GM19438 (cell line): ENCODE measurements at regions not wholly inside any gene's neighbourhood (a gene's known extent, or its start where the extent isn't known, plus 50 kb on each side); places are given as distances from the start of the nearest gene placed in this dataset.

Source experiments
- ATAC-seq: cut with Tn5 transposase; IDR thresholded peaks from one replicate; pipeline ENCODE4 v1.9.1; 2021; ENCODE audit warnings: low read depth; ENCODE audit not compliant: unreplicated experiment

DNA sequence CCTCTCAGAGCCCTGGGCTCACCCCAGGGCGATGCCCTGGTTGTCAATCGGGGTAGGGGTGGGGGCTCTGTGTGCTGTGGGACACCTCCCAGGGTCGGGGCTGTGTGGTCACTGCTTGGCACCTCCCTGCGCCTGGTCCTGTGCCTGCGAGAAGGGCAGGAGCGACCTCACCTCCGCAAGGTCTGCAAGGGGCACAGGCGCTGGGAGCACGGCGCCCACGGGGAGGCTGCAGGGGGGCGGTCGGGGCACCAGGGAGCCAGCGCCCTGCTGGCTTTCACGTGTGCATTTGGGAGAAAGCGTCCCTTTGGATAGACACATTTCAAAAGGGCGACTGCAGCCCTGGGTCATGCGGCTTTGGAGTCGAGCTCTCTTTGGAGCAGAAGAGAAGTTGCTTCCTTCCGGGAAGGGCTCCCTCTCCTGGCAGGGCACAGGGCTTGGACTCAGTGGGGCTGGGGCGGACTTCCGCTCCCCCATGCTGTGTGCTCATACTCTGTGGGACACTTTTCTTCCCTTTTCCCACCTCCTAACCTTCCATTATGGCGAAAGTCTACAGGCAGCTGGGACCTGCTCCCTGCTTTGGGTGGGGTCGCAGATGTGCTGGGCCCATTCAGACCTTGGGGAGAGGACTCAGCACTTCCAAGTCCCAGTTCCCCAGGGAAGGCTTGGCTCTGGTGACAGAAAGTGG lies 52.9 kb upstream of the SLC28A3 start:
- ATAC-seq: no peak

DNA sequence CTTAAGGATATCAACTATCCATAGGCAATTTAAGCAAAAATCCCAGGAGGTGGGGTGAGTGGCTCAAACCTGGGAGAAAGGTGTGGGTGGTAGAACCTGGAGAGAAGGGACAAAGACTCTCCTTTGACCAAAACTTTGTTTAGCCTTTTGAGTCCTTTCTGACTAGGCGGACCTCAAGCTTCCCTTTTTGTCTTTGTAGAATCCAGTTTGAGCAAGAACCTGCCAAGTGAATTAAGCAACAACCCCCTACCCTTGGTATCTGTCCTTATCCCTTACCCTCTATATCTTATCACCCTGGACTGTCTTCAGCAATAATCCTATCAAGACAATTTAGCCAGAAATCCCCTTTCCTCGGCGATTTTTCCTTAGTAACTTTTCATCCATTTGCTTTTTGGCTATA lies 53.5 kb upstream of the SLC28A3 start:
- ATAC-seq: no peak

DNA sequence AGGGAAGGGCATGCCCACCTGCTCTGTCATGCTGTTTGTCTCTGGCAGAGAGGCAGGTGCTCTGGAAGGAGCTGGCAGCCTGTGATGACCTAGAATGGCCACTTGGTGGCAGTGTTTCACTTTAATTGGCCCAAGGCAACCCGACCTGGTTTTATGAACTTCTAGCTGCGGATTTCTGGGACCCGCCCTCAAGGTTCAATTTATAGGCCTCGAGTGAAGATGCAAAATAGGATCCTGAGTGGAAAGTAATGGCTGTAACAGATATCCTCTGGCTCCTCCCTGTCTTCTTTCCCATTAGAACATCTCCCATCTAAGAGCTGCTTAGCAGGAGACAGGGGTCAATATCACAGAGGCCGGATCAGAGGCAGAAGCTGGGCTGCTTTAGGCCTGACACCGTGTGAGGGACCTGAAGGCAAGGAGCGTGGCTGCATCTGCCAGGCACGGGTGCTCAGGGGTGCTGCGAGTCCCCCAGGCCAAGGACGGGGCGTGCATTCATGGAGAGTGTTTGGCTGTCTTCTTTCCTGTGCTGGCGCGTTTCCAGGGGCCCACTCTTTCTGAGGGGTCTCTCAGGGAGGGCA lies 56.7 kb upstream of the SLC28A3 start:
- no peak for ATAC-seq

DNA sequence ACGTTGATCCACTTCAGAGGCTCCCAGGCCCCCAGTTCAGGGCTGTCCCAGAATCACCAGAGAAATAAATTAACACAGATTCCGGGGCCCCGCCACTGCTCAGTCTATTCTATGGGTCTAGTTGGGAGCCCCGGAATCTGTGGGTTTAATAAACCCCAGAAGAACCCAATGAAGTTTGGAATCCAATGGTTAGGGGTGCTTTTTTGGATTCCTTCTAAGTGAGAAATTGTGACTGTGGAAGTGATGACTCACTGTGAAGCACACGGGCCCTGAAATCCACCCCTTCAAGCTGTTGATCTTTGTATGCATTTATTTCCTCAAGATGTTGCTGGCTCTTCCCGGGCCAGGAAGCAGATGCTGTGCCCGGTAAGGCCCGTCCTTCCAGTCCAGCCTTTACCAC lies 57.3 kb upstream of the SLC28A3 start:
- ATAC-seq: no peak

DNA sequence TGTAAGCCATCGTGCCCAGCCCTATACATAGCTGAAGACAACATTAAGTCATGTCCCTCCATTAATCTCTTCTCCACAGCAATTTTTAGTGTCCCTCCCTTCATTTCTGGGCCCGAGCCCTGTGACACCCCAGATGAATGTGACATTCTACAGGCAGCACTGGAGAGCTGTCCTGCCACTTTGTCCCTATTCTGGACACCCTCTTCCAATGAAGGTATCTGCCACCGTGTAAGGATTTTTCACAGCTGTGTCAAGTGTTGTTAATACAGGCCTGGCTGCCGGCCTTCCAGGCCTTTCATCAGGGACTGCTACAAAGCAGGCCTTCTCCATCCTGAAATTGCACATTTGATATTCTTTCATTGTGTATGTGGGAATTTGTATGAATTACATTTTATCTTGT lies 62.0 kb upstream of the SLC28A3 start:
- no peak for ATAC-seq

DNA sequence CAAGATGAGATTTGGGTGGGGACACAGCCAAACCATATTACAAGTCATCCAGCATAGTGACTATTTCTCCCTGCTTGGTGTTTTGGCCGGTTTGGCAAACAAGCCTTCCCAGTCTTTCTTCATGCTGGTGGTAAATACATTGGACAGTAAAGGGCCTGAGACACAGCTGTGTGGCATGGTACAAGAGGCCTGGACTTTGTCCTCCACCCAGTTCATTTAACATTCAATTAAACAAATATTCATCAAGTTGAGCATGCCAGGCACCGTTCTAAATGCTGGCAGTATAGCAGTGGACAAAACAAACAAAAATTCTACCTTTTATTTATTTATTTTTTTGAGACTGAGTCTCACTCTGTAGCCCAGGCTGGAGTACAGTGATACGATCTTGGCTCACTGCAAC lies 62.7 kb upstream of the SLC28A3 start:
- ATAC-seq: no peak

DNA sequence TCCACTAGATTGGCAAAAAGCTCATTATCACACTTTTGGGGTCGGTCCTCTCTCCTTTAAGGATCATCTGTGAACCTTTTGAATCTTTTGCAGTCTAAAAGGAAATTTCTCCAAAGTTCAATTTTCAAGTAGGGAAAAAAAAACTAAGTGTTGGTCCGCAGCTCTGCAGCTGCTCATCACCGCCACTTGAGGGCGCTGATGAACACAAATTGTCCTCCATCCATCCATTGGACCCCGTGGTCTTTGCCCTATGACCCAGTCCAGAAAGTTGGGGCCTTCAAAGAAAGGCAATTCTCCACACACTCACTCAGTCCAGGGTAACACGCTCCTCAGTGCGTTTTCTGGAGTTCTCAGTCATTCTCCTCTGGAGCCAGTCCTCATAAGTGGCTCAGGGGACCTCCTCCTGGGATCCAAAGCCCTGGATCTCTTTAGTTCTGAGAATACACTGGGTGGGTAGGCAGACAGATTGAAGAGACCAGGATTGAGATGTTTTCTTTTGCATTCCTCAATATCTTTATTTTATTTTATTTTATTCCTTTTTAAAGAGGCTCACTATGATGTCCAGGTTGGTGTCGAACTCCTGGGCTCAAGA lies 63.6 kb upstream of the SLC28A3 start:
- no peak for ATAC-seq

DNA sequence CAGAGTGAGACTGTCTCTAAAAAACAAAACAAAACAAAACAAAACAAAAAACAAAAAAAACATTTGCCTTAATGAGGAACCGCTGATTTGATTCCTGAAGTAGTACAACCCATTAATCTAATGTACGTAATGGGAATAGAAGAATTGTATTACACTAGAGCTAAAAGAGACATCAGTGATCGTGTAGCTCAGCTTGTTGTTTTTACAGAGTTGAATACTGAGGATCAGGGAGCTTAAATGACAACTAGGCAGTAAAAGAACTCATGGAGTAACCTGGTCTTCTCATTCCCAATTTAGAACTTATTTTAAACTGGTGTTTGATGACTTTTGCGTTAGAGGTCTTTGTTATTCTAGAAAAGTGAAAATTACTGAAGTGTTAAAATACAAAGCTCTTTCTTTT lies 65.1 kb upstream of the SLC28A3 start:
- no peak for ATAC-seq

DNA sequence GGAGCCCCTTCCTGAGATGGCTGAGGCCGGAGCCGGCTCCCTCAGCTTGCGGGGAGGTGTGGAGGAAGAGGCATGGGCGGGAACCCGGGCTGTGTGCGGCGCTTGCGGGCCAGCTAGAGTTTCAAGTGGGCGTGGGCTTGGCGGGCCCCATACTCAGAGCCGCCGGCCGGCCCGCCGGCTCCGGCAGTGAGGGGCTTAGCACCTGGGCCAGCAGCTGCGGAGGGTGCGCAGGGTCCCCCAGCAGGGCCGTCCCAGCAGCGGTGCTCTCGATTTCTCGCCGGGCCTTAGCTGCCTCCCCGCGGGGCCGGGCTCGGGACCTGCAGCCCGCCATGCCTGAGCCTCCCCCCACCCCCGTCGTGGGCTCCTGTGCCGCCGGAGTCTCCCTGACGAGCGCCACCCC lies 67.9 kb upstream of the SLC28A3 start:
- no peak for ATAC-seq

DNA sequence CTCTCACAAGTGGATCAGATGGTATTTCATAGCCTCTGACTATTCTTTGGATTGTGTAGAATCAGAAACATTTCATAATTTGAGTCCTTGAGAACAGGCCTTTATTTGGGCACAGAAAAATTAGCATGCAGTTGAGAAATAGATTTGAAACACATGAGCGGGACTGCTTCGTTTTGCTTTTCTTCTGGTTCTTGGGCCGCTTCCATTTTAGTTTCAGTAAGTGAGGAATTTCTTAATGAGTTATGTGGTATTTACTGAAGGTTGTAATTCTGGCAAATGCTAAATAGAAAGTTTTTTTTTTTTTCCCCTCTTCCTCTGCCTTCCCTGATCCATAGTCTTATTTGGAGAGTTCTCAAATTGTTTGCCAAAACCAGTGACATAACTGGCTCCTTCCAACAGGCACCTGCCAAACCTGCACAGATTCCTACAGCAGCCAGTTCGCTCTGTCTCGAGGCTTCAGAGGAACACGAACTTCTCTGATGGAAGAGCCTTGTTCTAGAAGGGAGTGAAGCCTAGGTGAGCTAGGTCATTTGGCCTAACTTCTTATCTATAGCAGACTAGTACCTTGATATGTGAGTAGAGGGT lies 71.2 kb upstream of the SLC28A3 start:
- no peak for ATAC-seq

DNA sequence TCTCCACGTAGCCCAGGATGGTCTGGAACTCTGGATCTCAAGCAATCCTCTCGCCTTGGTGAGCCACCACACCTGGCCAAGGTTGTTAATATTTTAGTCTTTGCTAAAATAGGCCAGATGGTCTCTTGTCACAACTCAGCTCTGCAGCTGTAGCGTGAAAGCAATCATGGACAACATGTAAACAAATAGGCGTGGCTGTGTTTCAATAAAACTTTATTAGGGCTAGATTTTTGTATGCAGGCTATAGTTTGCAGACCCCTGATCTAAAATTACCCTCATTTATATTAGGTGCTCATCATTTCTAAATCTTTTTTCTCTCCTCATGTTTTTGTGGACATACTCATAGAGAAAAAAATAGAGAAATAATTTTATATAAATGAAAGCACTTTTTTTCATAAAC lies 72.1 kb upstream of the SLC28A3 start:
- ATAC-seq: no peak

DNA sequence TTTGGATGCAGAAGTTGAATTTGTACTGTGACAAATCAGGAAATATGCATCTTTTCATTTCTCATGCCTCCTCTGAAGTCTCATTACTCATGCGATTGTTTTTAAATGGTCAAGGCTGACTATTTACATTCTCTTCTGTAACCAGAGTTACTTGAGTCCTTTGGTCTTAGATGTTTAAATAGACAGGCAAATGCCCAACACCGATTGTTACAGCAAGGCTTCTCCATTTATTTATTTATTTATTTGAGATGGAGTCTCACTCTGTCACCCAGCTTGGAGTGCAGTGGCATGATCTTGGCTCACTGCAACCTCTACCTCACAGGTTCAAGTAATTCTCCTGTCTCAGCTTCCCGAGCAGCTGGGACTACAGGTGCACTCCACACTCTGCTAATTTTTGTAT lies 72.7 kb upstream of the SLC28A3 start:
- ATAC-seq: no peak

DNA sequence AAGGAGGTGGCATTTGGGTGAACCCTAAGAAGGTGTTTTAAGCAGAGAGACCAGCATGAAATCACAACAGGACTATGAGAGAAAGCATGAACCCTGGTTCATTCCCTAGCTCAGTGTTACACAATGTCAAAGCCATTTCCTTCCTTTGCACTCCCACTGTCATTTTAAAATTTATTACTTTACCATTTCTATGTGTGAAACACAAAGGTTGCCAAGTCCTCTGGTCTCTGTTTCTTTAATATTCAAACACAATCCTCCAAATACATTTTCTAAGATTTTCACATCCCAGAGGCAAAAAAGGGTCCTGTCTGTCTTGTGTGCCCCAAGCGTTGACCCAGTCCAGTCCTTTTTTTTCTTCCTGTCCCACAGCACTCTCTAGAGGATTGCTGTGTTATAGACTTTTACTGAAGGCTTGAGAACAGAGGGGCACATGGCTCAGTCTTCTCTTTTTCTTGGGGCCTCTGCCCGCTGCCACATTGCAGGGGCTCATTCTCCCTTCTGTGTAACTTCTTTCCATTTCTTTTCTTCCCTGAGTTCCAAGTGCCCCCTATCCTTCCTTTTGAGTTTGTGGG lies 78.6 kb upstream of the SLC28A3 start:
- ATAC-seq: no peak

DNA sequence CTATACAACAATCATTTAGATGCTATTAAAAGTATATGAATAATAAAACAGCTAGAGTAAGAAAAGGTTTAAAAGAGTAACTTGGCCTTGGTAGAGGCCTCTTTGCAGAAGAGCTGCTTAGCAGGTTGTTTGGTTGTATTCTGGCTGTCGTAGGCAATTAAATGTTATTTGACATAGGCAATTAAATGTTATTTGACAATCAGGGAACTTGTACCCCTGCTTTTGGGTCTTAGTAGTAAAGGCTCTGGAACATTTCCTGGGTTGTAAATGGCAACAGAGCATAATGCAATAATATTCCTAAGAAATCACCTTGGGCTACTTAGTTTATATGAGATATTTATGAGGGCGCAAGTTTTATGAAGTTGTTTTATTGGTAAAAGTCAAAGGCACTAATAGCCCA lies 84.4 kb upstream of the SLC28A3 start:
- no peak for ATAC-seq

DNA sequence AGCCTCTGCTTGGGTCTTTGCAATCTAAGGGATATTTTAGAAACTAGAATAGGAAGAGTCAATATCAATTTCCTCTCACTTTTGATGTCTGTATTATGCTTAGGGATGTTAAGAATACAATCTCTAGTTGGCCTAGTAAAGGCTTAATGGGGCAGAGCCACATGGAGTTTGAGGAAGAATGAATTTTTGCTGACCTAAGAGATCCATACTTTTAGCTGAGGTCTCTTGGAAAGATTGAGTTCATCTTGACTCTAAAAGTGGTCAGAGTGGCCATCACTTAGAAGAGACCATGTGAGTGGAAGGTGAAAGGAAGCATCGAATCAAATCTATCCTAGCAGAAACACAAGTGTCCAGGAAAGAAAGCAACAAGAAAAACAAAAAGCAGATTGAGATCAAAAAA lies 92.2 kb upstream of the SLC28A3 start:
- ATAC-seq: no peak

DNA sequence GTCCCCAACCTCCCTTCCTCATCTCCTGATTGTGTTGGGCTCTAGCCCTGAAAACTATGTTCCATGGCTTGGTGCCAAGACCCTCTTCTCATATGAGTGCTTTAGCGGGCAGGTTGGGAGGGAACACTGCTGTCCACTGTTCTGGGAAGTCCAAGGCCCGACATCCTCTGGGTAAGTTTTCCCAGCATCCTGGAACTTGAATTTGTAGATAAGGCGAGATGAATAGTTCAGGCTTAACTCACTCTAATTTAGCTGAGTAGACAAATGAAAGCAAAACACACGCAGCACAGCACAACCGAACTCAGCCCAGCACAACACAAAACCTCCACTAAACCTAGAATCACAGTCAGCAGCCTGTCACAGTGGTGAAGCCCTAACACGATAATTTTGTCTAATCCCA lies 95.3 kb upstream of the SLC28A3 start:
- ATAC-seq: no peak

DNA sequence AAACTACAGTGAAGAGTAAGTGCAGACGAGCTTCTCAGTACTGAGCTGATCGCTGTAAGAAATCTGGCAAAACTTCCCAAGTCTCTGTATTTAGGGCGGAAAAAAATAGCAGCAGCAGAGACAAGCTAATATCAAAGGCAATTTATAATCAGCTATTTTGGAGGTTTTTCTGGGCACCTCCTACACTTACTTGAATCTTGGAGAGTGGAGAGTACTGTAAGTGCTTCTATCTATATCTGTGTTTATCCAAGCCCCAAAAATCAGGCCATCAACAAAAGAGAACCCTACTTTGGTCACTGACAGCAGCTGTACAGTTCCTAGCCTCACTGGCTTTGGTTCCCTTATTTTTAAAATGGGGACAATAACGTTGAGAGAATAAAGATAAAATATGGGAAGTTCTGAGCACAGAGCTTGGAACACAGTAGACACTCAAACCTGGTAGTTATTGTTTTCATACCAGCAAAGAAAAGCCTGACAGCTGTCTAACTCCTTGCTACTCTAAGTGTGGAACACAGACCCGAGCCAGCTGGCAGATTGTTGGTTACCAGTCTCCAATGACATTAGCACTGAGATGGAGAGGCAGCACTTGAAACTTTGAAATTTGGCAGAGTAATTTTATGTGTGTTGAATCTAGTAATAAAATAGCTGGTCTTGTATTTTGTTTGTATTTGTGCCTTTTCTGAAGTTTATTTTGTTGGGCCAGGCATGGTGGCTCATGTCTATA lies 96.0 kb upstream of the SLC28A3 start:
- ATAC-seq: no peak

DNA sequence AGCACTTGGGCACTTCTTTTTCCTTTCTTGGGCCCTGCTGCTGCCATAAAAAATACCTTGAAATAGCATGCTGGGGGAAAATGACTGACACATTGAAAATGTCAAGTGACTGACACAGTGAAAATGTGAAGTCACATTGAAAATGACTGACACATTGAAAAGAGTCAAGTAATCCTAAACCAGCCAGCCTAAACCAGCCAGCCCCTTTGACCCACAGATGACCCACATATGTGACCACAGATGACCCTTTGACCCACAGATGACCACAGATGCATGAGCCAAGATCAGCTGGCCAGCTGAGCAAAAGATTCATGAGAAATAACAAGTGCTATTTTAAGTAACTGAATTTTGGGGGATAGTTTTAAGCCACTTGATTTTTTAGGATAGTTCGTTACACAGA lies 97.8 kb upstream of the SLC28A3 start:
- no peak for ATAC-seq

DNA sequence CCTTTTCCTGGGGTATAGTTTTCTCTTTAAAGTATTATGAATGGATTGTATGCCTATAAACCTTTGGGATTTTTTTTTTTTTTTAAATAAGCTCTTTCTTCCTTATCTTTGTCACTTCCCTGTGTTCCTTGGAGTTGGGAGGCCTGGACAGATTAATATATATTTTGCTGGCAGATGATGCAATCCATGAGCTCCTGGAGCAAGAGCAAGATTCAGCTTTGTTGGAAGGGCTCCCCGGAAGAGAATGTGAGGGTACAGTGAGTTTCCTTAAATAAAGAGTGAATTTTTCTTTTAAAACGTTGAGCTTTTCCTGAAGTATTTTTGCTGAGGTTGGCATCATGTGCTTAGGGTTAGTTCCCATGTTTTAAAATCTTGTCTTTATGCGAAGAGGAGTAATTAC lies 98.7 kb upstream of the SLC28A3 start:
- no peak for ATAC-seq

DNA sequence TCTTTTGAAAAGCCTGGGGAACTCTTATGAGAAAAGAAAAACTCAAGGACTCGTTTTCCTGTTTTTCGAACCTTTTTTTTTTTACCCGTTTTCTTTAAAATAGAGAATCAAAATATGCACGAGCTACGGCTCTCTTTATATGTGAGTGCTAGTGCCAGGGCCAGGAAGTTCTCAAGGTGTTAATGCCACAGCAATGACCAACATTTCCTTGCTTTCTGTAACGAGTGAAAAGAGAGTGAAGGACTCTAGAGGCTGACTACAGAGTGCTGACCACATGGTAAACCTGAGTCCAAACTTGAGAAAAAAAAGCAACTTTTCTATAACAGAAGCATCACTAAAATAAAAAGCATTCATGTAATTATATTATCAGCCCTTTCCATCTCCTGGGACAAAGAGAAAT lies 102.2 kb upstream of the SLC28A3 start:
- ATAC-seq: no peak

DNA sequence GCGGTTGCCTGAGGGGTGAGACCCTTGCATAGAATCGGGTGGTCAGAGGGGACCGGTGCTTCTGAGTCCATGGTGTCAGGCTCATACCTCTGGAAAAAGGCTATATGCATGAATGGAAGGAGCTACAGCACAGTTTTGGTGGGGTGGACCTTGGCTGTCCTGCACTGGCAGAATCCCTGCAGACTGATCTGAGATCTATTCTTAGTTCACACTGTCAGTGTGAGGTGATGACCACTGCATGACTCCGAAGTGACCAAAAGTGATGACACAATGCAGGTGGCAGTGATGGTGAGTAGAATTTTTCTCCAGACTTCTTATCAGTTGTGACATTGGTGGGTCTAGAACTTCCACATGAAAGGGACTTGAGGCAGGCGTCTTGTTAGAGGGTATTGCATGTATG lies 105.2 kb upstream of the SLC28A3 start:
- ATAC-seq: no peak
